ENCODE measurements at regions not wholly inside any gene's neighbourhood (a gene's known extent, or its start where the extent isn't known, plus 50 kb on each side); places are given as distances from the start of the nearest gene placed in this dataset.

DNA sequence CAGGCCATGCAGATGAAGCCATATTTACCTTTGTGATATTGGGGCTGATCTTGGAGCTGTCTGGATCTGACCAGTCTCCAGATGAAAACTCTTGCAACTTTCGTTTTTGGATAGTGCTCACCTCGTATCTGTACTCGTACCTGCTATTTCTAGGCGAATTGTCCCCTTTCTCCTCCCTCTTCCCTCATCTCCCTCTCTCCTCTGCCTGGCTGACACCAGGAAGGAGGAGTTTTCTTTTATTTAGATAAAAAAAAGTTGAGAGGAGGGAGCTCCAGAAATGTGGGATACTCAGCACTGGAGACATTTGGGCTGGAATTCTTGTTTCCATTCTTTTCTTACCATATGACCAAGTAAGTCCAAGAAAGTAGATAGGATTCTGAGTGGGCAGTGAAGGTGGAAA, 54.6 kb upstream of the ABL1 start:
- no peak overlapping the region for H2AFZ ChIP-seq (ENCODE audit: control insufficient read depth, low read depth, low read length)
- in situ Hi-C loops (cut with MboI) (no loop called here), intact Hi-C loops (cut with micrococcal nuclease; ENCODE audit: unreplicated experiment) (no loop called here)
- TF ChIP-seq NR2F1 (conservative IDR thresholded peaks at IDR 0.05) (no peak), MTA3 (IDR thresholded peaks at IDR 0.05; ENCODE audit: borderline replicate concordance, low read length) (no peak), SP1 (IDR thresholded peaks at IDR 0.05; ENCODE audit: low read depth, low read length) (no peak)
- TF ChIP-seq, protein P1, sequence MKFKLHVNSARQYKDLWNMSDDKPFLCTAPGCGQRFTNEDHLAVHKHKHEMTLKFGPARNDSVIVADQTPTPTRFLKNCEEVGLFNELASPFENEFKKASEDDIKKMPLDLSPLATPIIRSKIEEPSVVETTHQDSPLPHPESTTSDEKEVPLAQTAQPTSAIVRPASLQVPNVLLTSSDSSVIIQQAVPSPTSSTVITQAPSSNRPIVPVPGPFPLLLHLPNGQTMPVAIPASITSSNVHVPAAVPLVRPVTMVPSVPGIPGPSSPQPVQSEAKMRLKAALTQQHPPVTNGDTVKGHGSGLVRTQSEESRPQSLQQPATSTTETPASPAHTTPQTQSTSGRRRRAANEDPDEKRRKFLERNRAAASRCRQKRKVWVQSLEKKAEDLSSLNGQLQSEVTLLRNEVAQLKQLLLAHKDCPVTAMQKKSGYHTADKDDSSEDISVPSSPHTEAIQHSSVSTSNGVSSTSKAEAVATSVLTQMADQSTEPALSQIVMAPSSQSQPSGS (IDR thresholded peaks at IDR 0.05; ENCODE audit: low read length), result no peak
- no peak overlapping the region for H3K27ac ChIP-seq (ENCODE audit: control insufficient read depth, insufficient read depth)
- FAIRE-seq, result no peak
- H3K4me2 ChIP-seq (ENCODE audit: control insufficient read depth, insufficient read depth), result no peak overlapping the region
- no peaks in the 10 kb centered on the region for H3K79me2 ChIP-seq (ENCODE audit: control insufficient read depth, insufficient read depth, low read length)
- no peak for DNase-seq (ENCODE audit: low read depth, low spot score)
- H3K9me3 ChIP-seq (replicated peaks; ENCODE audit: control insufficient read depth, insufficient read depth, low read length), result peaks cover 2% of the 10 kb centered on the region; the same call in 2 of the 3 replicates
- ChIA-PET CTCF (interaction anchor here (1.7 kb wide), 1 partner anchor 9 kb away, joined by 5 read pairs; no protein-coding TSS in a partner anchor), POLR2A (interaction anchor here (0.6 kb wide), 1 partner anchor 16 kb away, joined by 8 read pairs; no protein-coding TSS in a partner anchor), RAD21 (ENCODE audit: unreplicated experiment) (no interaction called here), SMC1A (ENCODE audit: uncharacterized antibody, unreplicated experiment) (no interaction called here)
- H3K27me3 ChIP-seq (replicated peaks in 1 of 2; ENCODE audit: control insufficient read depth in 2 of 2, insufficient read depth in 2 of 2, low read length in 1 of 2), result no peaks in the 10 kb centered on the region
- no peak overlapping the region for H3K4me3 ChIP-seq
- no peaks in the 10 kb centered on the region for H3K4me1 ChIP-seq (ENCODE audit: control insufficient read depth, insufficient read depth, low read length)
- BruUV-seq (replicated peaks), result no TSS peak
- WGBS (ENCODE audit: insufficient coverage, insufficient replicate concordance, low lambda C conversion rate, missing lambda C conversion rate), result 64% methylated on average over 4 of the region's 4 CpGs
- no peak for ATAC-seq
- no peak overlapping the region for H3K9ac ChIP-seq (ENCODE audit: control insufficient read depth, insufficient read depth, low read length)
- no peaks in the 10 kb centered on the region; the same call in 1 of the 2 replicates for H4K20me1 ChIP-seq (ENCODE audit: control insufficient read depth, insufficient read depth)
- H3K36me3 ChIP-seq (ENCODE audit: control insufficient read depth in 2 of 2, insufficient read depth in 2 of 2, low read length in 1 of 2), result no peaks in the 10 kb centered on the region

DNA sequence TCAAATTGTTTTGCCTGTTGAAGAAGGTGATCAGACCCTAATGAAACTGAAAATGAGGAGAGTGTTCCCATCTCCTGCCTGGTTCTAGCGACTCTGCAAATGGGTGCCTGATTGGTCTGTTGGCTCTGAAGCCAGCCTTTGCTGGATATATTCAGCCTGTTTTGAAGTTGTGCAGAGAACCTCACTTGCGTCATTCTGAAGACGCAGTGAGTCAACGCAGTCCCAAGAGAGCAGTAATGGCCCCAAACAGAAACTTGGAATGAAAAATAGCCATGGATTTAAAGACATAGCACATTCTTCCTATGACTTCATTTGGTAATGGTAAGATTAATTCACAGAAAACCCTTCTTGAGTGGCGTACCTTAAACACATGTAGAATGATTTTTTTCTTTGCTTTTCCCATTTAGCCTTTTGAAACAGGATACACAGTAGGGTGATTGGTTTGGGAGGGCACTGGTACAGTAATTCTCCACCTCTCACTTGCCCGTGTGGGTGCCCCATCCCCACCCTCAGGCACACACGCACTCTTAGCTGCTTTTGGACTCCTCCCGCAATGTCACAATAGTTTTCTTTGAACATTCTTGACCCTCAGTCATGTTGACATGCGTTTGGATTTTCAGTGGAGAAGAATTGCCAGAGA, 54.1 kb upstream of the ABL1 start:
- DNase-seq (ENCODE audit: low read depth, low spot score) (no peak), ATAC-seq (no peak), FAIRE-seq (no peak)
- Histone ChIP-seq H3K9ac (ENCODE audit: control insufficient read depth, insufficient read depth, low read length) (no peak overlapping the region), H3K4me3 (no peak overlapping the region), H3K27ac (ENCODE audit: control insufficient read depth, insufficient read depth) (no peak overlapping the region), H3K4me2 (ENCODE audit: control insufficient read depth, insufficient read depth) (no peak overlapping the region), H4K20me1 (ENCODE audit: control insufficient read depth, insufficient read depth) (no peaks in the 10 kb centered on the region; the same call in 1 of the 2 replicates), H3K4me1 (ENCODE audit: control insufficient read depth, insufficient read depth, low read length) (no peaks in the 10 kb centered on the region), H3K9me3 (replicated peaks; ENCODE audit: control insufficient read depth, insufficient read depth, low read length) (peaks cover under 1% of the 10 kb centered on the region; the same call in 1 of the 3 replicates), H2AFZ (ENCODE audit: control insufficient read depth, low read depth, low read length) (no peak overlapping the region), H3K79me2 (ENCODE audit: control insufficient read depth, insufficient read depth, low read length) (no peaks in the 10 kb centered on the region), H3K27me3 (replicated peaks in 1 of 2; ENCODE audit: control insufficient read depth in 2 of 2, insufficient read depth in 2 of 2, low read length in 1 of 2) (no peaks in the 10 kb centered on the region), H3K36me3 (ENCODE audit: control insufficient read depth in 2 of 2, insufficient read depth in 2 of 2, low read length in 1 of 2) (no peaks in the 10 kb centered on the region)
- no TSS peak for BruUV-seq (replicated peaks)
- in situ Hi-C loops (cut with MboI), result no loop called here
- 79% methylated on average over 9 of the region's 9 CpGs for WGBS (ENCODE audit: insufficient coverage, insufficient replicate concordance, low lambda C conversion rate, missing lambda C conversion rate)
- intact Hi-C loops (cut with micrococcal nuclease; ENCODE audit: unreplicated experiment), result no loop called here
- ChIA-PET POLR2A (interaction anchor here (0.6 kb wide), 1 partner anchor 15 kb away, joined by 8 read pairs; no protein-coding TSS in a partner anchor), RAD21 (ENCODE audit: unreplicated experiment) (no interaction called here), SMC1A (ENCODE audit: uncharacterized antibody, unreplicated experiment) (interaction anchor here (0.9 kb wide), 1 partner anchor 14 kb away, joined by 3 read pairs; no protein-coding TSS in a partner anchor), CTCF (interaction anchor here (0.8 to 1.7 kb wide), 3 partner anchors 9 to 218 kb away, joined by 4 to 5 read pairs (median 5); no protein-coding TSS in a partner anchor)
- TF ChIP-seq MEF2A (IDR thresholded peaks at IDR 0.05; ENCODE audit: insufficient read depth, low read depth, low read length), result no peak

All from GM12878 (cell line).